IgD-negative memory B cell (primary cell): ENCODE measurements at regions not wholly inside any gene's neighbourhood (a gene's known extent, or its start where the extent isn't known, plus 50 kb on each side); places are given as distances from the start of the nearest gene placed in this dataset.
A peak's percentile ranks its signal among the peaks of the same experiment; 100 is the strongest.
"Not testable (repeated sequence)": the region's sequence is repeated elsewhere in the genome, so short reads cannot be mapped to it uniquely, and the experiment has no call there.

Experiments
- H3K27ac Mint-ChIP-seq, 3 donors: one replicate each; pipeline ENCODE4 v1.8.0; 2020 to 2022; ENCODE audit warnings: mild to moderate bottlenecking in 3 of 3, mixed read lengths in 3 of 3, moderate library complexity in 1 of 3
- H3K27me3 Mint-ChIP-seq: one replicate; pipeline ENCODE4 v1.8.0; 2021; ENCODE audit warnings: mixed read lengths
- H3K36me3 Mint-ChIP-seq: one replicate; pipeline ENCODE4 v1.8.0; 2020; ENCODE audit warnings: mild to moderate bottlenecking, mixed read lengths
- H3K4me1 Mint-ChIP-seq, 3 donors: one replicate each; pipeline ENCODE4 v1.8.0; 2020 to 2022; ENCODE audit warnings: mixed read lengths in 3 of 3, mild to moderate bottlenecking in 1 of 3
- H3K4me3 Mint-ChIP-seq, 4 donors: one replicate each; pipeline ENCODE4 v1.8.0; 2020 to 2022; ENCODE audit warnings: mild to moderate bottlenecking in 4 of 4, mixed read lengths in 4 of 4, moderate library complexity in 3 of 4
- H3K9me3 Mint-ChIP-seq, 3 donors: one replicate each; pipeline ENCODE4 v1.8.0; 2020 to 2021; ENCODE audit warnings: mixed read lengths in 3 of 3, mild to moderate bottlenecking in 1 of 3

DNA sequence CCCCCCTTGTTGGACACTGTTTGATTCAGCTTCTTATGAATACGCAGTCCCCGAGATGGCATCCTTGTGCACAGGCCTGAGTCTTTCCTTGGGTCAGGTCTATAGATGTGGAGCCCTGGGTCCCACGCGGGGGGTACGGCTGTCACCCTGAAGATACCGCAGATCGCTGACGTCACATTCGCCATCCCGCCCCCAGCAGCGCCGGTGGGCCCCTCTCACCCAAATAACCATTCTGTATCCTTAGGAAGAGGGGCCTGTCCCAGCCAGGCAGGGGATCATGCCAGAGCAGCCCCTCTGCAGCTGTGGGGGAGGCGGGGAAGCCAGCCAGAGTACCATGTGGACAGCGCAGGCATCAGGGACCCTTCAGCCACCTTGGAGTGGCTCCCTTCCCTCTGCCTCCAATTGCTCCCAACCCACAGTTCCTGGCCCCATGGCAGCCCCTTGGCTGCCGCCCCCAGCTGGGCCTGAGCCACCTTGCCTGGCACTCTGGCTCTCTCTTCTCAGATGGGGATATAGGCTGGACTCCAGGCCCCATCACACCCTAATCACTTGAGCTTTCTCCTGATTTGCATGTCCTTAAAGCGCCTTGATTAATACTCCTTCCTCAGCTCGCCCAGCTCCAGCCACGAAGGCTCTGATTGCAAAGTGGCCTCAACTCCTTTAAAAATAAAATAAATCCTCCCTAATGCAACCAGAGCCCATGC is 189.8 kb downstream of the C9orf50 start:
- H3K9me3 Mint-ChIP-seq = no peaks in the 10 kb centered on the region
- no peak overlapping the region for H3K27ac Mint-ChIP-seq
- H3K4me1 Mint-ChIP-seq = peaks cover 0 to 1% (median 0%) of the 10 kb centered on the region in 3 donors
- H3K4me3 Mint-ChIP-seq = no peak overlapping the region
- H3K36me3 Mint-ChIP-seq = no peaks in the 10 kb centered on the region
- peaks cover 5% of the 10 kb centered on the region for H3K27me3 Mint-ChIP-seq

GRCh38 chr9:129428864-129429577 is 191.9 kb downstream of the C9orf50 start:
- Mint-ChIP-seq H3K4me3 (no peak overlapping the region), H3K27me3 (peaks cover 3% of the 10 kb centered on the region), H3K9me3 (no peaks in the 10 kb centered on the region), H3K27ac (no peak overlapping the region), H3K4me1 (peaks cover 0 to 1% (median 0%) of the 10 kb centered on the region in 3 donors), H3K36me3 (no peaks in the 10 kb centered on the region)

- H3K27ac Mint-ChIP-seq = no peak overlapping the region
Measured at GRCh38 chr9:129427149-129427548, 193.8 kb downstream of the C9orf50 start.

GRCh38 chr9:129423755-129424154 is 197.1 kb downstream of the C9orf50 start:
- not testable (repeated sequence) for H3K27me3 Mint-ChIP-seq, H3K27ac Mint-ChIP-seq, H3K4me3 Mint-ChIP-seq, H3K9me3 Mint-ChIP-seq, H3K4me1 Mint-ChIP-seq, H3K36me3 Mint-ChIP-seq

More at GRCh38 chr9:129427149-129427548, 193.8 kb downstream of the C9orf50 start:
- H3K9me3 Mint-ChIP-seq = no peaks in the 10 kb centered on the region
- H3K4me3 Mint-ChIP-seq = no peak overlapping the region
- peaks cover 0 to 4% (median 0%) of the 10 kb centered on the region in 3 donors for H3K4me1 Mint-ChIP-seq
- no peaks in the 10 kb centered on the region for H3K36me3 Mint-ChIP-seq
- H3K27me3 Mint-ChIP-seq = peaks cover 3% of the 10 kb centered on the region

DNA sequence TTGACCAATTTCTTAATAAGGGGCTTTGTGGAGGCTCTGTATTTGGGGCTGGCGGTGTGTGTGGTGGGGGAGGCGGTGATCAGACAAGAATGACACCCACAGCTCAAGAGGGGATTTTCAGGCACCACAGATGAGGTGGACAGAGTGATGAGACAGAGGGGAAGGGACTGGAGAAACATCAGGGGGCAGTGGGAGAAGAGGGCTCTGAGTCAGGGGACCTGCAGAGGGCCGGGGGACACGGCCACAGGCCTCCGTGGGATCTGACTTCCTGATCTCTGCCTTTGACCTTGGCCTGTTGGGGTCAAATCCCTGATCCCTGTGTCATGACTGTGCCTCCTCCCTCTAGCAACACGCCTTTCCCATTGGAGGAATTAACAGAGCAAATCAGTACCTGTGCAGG is 197.7 kb downstream of the C9orf50 start:
- Mint-ChIP-seq H3K36me3 (no peaks in the 10 kb centered on the region), H3K9me3 (peaks cover 0 to 3% (median 0%) of the 10 kb centered on the region in 3 donors), H3K4me1 (peaks cover 0 to 5% (median 4%) of the 10 kb centered on the region in 3 donors), H3K27ac (no peak overlapping the region), H3K27me3 (no peaks in the 10 kb centered on the region), H3K4me3 (no peak overlapping the region)

- H3K4me3 Mint-ChIP-seq = no peak overlapping the region
- no peaks in the 10 kb centered on the region for H3K36me3 Mint-ChIP-seq
- H3K27me3 Mint-ChIP-seq = no peaks in the 10 kb centered on the region
- H3K4me1 Mint-ChIP-seq = peaks cover 0 to 5% (median 3%) of the 10 kb centered on the region in 3 donors
- peaks cover 0 to 3% (median 0%) of the 10 kb centered on the region in 3 donors for H3K9me3 Mint-ChIP-seq
- H3K27ac Mint-ChIP-seq = peak overlapping the region in 1 of 3 donors; percentile 64
Measured at GRCh38 chr9:129422843-129423192, 198.1 kb downstream of the C9orf50 start.

DNA sequence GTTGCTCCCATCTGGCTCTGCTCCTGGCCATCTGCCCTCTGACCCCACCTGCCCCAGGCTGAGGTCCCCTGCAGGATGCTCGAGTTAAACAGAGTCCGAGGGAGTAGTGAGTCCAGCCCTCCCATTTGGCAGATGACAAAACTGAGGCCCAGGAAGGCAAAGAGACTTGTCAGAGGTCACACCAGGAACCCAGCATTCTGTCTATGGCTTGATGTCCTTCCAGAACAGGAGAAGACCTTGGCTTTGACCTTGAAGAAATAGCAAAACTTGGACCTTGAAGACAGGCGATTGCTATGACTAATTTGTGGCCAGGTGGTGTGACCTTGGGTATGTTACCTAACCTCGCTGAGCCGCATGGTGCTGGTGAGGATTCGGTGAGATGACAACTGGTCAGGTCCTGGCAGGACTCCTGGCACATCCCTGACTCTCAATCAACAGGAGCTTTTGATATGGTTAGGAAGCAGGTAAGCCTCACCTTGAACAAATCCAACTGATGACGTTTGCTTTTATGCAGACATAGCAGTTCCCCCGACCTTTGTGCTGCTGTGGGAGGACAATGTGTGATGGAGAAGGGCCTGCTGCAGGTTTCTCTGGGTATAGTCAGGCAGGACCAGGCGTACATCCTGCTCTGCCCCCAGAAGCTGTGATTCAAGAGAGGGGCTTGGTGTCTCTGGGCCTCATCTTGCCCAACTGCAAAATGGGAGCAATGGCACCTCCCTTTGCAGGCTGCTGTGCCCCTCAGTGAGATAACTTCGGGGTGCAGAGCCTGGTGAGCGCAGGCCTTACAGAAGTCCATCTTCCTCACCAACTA is 198.7 kb downstream of the C9orf50 start:
- H3K36me3 Mint-ChIP-seq = no peaks in the 10 kb centered on the region
- no peak overlapping the region for H3K4me3 Mint-ChIP-seq
- H3K27ac Mint-ChIP-seq = peak overlapping the region in 1 of 3 donors; percentile 64
- no peaks in the 10 kb centered on the region for H3K27me3 Mint-ChIP-seq
- H3K9me3 Mint-ChIP-seq = peaks cover 0 to 3% (median 0%) of the 10 kb centered on the region in 3 donors
- H3K4me1 Mint-ChIP-seq = peaks cover 0 to 5% (median 4%) of the 10 kb centered on the region in 3 donors

- H3K9me3 Mint-ChIP-seq = peaks cover 0 to 3% (median 0%) of the 10 kb centered on the region in 3 donors
- H3K27ac Mint-ChIP-seq = peak overlapping the region in 1 of 3 donors; percentile 68
- H3K4me1 Mint-ChIP-seq = peaks cover 0 to 9% (median 5%) of the 10 kb centered on the region in 3 donors
- H3K27me3 Mint-ChIP-seq = no peaks in the 10 kb centered on the region
- H3K4me3 Mint-ChIP-seq = no peak overlapping the region
- no peaks in the 10 kb centered on the region for H3K36me3 Mint-ChIP-seq
Measured at GRCh38 chr9:129421371-129421770, 199.5 kb downstream of the C9orf50 start.

GRCh38 chr9:129420721-129421120 is 200.2 kb downstream of the C9orf50 start:
- no peak overlapping the region for H3K4me3 Mint-ChIP-seq
- H3K36me3 Mint-ChIP-seq = no peaks in the 10 kb centered on the region
- H3K27ac Mint-ChIP-seq = peak overlapping the region in 1 of 3 donors; percentile 68
- H3K4me1 Mint-ChIP-seq = peaks cover 0 to 9% (median 5%) of the 10 kb centered on the region in 3 donors
- H3K27me3 Mint-ChIP-seq = no peaks in the 10 kb centered on the region
- H3K9me3 Mint-ChIP-seq = peaks cover 0 to 3% (median 0%) of the 10 kb centered on the region in 3 donors

- H3K27ac Mint-ChIP-seq = peak overlapping the region in 1 of 3 donors; percentile 78
- peaks cover 1 to 11% (median 6%) of the 10 kb centered on the region in 3 donors for H3K4me1 Mint-ChIP-seq
- no peaks in the 10 kb centered on the region for H3K27me3 Mint-ChIP-seq
- peaks cover 0 to 3% (median 0%) of the 10 kb centered on the region in 3 donors for H3K9me3 Mint-ChIP-seq
- H3K36me3 Mint-ChIP-seq = no peaks in the 10 kb centered on the region
- peak overlapping the region in 1 of 4 donors; percentile 49 for H3K4me3 Mint-ChIP-seq
Measured at GRCh38 chr9:129419382-129419899, 201.5 kb downstream of the C9orf50 start.

DNA sequence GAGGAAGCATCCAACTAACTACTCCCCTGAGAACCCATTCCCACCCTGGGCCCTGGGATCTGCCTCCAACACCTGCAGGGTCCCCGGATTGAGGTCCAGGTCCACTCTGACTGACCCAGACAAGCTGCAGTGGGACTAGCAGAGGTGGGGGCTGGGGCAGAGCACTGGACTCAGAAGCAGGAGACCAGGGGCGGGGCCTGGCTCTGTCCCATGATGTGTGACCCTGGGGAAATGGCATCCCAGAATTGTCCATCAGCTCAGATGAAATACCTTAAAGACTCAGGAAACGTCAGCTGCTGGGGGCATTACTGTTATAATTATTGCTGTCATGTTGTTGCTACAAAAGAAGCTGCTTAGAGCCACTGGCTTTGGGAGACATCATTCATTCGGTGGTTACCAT is 202.4 kb downstream of the C9orf50 start:
- peaks cover 0 to 3% (median 0%) of the 10 kb centered on the region in 3 donors for H3K9me3 Mint-ChIP-seq
- peak overlapping the region in 1 of 4 donors; percentile 53 for H3K4me3 Mint-ChIP-seq
- peaks cover 4 to 14% (median 12%) of the 10 kb centered on the region in 3 donors for H3K4me1 Mint-ChIP-seq
- peak overlapping the region in 1 of 3 donors; percentile 100 for H3K27ac Mint-ChIP-seq
- no peaks in the 10 kb centered on the region for H3K36me3 Mint-ChIP-seq
- H3K27me3 Mint-ChIP-seq = no peaks in the 10 kb centered on the region

- no peaks in the 10 kb centered on the region for H3K27me3 Mint-ChIP-seq
- H3K4me1 Mint-ChIP-seq = peaks cover 4 to 19% (median 11%) of the 10 kb centered on the region in 3 donors
- H3K36me3 Mint-ChIP-seq = no peaks in the 10 kb centered on the region
- peak overlapping the region in 1 of 4 donors; percentile 66 for H3K4me3 Mint-ChIP-seq
- peak overlapping the region in 2 of 3 donors; percentile 94 to 100 for H3K27ac Mint-ChIP-seq
- H3K9me3 Mint-ChIP-seq = peaks cover 0 to 3% (median 0%) of the 10 kb centered on the region in 3 donors
Measured at GRCh38 chr9:129416821-129417539, 203.9 kb downstream of the C9orf50 start.

- no peaks in the 10 kb centered on the region for H3K36me3 Mint-ChIP-seq
- H3K4me3 Mint-ChIP-seq = peak overlapping the region in 3 of 4 donors; percentile 12 to 98 (median 72)
- peaks cover 0 to 3% (median 0%) of the 10 kb centered on the region in 3 donors for H3K9me3 Mint-ChIP-seq
- H3K27me3 Mint-ChIP-seq = no peaks in the 10 kb centered on the region
- peak overlapping the region in 2 of 3 donors; percentile 99 to 100 for H3K27ac Mint-ChIP-seq
- H3K4me1 Mint-ChIP-seq = peaks cover 4 to 19% (median 11%) of the 10 kb centered on the region in 3 donors
Measured at GRCh38 chr9:129415942-129416651, 204.8 kb downstream of the C9orf50 start.
